ENCODE measurements at regions not wholly inside any gene's neighbourhood (a gene's known extent, or its start where the extent isn't known, plus 50 kb on each side); places are given as distances from the start of the nearest gene placed in this dataset.

DNA sequence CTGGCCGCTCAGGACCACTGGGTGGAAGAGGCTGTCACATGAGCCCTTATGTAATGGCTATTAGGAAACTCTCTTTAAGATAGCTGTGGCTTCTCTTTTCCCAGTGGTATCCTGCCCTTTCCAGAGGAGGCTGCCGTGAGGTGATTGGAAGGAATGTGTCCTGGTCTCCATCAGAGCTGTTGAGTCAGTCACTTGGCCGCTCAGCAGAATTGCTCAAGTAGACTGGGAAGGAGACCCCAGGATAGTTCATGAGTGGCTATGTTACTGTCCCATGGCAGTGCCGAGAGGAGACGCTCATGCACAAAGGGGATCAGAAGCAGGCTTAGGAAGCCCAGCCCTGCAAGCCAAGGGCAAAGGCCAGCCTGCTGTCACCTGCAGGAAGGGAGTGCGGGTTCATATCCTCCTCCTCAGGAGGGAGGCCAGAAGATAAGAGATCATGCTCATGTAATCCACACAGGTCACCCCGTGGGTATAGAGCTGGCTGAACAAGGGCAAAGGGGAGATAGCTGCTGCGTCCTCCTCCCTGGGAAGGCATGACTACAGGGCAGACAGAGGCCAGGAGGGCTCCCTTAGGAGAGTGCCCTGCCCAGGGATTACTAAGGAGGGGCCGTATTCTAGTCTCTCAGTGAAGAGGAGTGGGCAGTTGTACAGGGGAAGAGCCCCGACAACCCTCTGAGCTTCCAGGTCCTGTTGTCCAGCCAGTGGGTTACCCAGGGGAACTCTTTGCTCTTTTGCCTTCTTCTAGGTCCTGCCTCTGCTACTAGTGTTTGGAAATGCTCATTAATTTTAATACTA, 137.0 kb upstream of the MAX start (continued):
- TF ChIP-seq, protein P1, sequence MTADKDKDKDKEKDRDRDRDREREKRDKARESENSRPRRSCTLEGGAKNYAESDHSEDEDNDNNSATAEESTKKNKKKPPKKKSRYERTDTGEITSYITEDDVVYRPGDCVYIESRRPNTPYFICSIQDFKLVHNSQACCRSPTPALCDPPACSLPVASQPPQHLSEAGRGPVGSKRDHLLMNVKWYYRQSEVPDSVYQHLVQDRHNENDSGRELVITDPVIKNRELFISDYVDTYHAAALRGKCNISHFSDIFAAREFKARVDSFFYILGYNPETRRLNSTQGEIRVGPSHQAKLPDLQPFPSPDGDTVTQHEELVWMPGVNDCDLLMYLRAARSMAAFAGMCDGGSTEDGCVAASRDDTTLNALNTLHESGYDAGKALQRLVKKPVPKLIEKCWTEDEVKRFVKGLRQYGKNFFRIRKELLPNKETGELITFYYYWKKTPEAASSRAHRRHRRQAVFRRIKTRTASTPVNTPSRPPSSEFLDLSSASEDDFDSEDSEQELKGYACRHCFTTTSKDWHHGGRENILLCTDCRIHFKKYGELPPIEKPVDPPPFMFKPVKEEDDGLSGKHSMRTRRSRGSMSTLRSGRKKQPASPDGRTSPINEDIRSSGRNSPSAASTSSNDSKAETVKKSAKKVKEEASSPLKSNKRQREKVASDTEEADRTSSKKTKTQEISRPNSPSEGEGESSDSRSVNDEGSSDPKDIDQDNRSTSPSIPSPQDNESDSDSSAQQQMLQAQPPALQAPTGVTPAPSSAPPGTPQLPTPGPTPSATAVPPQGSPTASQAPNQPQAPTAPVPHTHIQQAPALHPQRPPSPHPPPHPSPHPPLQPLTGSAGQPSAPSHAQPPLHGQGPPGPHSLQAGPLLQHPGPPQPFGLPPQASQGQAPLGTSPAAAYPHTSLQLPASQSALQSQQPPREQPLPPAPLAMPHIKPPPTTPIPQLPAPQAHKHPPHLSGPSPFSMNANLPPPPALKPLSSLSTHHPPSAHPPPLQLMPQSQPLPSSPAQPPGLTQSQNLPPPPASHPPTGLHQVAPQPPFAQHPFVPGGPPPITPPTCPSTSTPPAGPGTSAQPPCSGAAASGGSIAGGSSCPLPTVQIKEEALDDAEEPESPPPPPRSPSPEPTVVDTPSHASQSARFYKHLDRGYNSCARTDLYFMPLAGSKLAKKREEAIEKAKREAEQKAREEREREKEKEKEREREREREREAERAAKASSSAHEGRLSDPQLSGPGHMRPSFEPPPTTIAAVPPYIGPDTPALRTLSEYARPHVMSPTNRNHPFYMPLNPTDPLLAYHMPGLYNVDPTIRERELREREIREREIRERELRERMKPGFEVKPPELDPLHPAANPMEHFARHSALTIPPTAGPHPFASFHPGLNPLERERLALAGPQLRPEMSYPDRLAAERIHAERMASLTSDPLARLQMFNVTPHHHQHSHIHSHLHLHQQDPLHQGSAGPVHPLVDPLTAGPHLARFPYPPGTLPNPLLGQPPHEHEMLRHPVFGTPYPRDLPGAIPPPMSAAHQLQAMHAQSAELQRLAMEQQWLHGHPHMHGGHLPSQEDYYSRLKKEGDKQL (CRISPR knock-in tag; IDR thresholded peaks at IDR 0.05; ENCODE audit: low read depth), result peak; percentile 18; the same call in 1 of the 2 replicates
- no peak for TF ChIP-seq ZNF180 (CRISPR knock-in tag; IDR thresholded peaks at IDR 0.05; ENCODE audit: borderline replicate concordance, low read depth)
- TF ChIP-seq TAF1 (CRISPR knock-in tag; IDR thresholded peaks at IDR 0.05), result peak; percentile 27; the same call in 1 of the 2 replicates
- TF ChIP-seq NR2F1 (CRISPR knock-in tag; IDR thresholded peaks at IDR 0.05), result peak in 1 of 2 experiments; percentile 58; a peak in 1 of 4 replicates
- TF ChIP-seq NFE2L2 (IDR thresholded peaks at IDR 0.05; ENCODE audit: low read length), result no peak
- no peak for TF ChIP-seq EP300 (IDR thresholded peaks at IDR 0.05; ENCODE audit: low read depth in 2 of 2, low read length in 2 of 2)
- TF ChIP-seq EP300 (CRISPR knock-in tag; IDR thresholded peaks at IDR 0.05; ENCODE audit: borderline replicate concordance), result peak; percentile 57
- TF ChIP-seq NR2C2 (CRISPR knock-in tag; IDR thresholded peaks at IDR 0.05; ENCODE audit: borderline replicate concordance), result peak; percentile 17; the same call in 1 of the 2 replicates
- TF ChIP-seq ZBTB34 (CRISPR knock-in tag; IDR thresholded peaks at IDR 0.05), result 0 out of 2 replicates have a peak, but pooled peaks have one; percentile 24
- TF ChIP-seq GRHL1 (CRISPR knock-in tag; conservative IDR thresholded peaks at IDR 0.05), result no peak
- TF ChIP-seq NR2F6 (IDR thresholded peaks at IDR 0.05), result peak; percentile 57; the same call in 1 of the 2 replicates
- peak; percentile 65; the same call in 1 of the 2 replicates for TF ChIP-seq NR2F6 (CRISPR knock-in tag; IDR thresholded peaks at IDR 0.05)
- no peak for TF ChIP-seq AFF4 (CRISPR knock-in tag; IDR thresholded peaks at IDR 0.05)
